ENCODE measurements at regions not wholly inside any gene's neighbourhood (a gene's known extent, or its start where the extent isn't known, plus 50 kb on each side); places are given as distances from the start of the nearest gene placed in this dataset.

DNA sequence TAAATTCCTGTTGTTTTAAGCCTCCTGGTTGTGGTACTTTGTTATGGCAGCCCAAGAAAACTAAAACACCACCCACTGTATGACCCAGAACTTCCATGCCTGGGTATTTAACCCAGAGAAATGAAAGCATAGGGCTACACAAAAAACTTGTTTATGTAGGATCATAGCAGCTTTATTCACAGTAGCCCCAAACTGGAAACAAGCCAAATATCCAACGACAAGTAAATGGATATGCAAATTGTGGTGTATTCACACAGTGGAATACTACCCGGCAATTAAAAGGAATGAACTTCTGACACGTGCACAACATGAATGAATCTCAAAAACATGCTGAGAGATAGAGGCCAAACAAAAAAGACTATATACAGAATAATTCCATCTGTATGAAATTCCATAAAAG lies 62.2 kb upstream of the NAV2 start:
- Histone ChIP-seq H3K4me2 (no peak overlapping the region), H2AFZ (no peak overlapping the region), H3K4me3 (no peak overlapping the region), H3K79me2 (replicated peaks; ENCODE audit: insufficient read depth) (no peaks in the 10 kb centered on the region), H3K27me3 (ENCODE audit: insufficient read depth) (no peaks in the 10 kb centered on the region), H3K9me2 (ENCODE audit: insufficient read depth) (no peaks in the 10 kb centered on the region), H3K36me3 (ENCODE audit: insufficient read depth) (no peaks in the 10 kb centered on the region), H3F3A (replicated peaks; ENCODE audit: low read depth) (no peaks in the 10 kb centered on the region), H3K27ac (ENCODE audit: low read depth) (no peak overlapping the region), H4K20me1 (replicated peaks; ENCODE audit: insufficient read depth) (no peaks in the 10 kb centered on the region), H3K4me1 (ENCODE audit: insufficient read depth) (no peaks in the 10 kb centered on the region)
- Mint-ChIP-seq H3K4me3 (no peak overlapping the region), H3K36me3 (ENCODE audit: low read depth) (no peaks in the 10 kb centered on the region), H3K27ac (no peak overlapping the region), H3K4me1 (no peaks in the 10 kb centered on the region; the same call in 2 of the 3 replicates), H3K27me3 (ENCODE audit: insufficient read depth, low read depth, poor library complexity) (no peaks in the 10 kb centered on the region), H3K9me3 (no peaks in the 10 kb centered on the region)
- ATAC-seq (no peak), DNase-seq (ENCODE audit: low spot score) (no peak)
- TF ChIP-seq NANOG (IDR thresholded peaks at IDR 0.05; ENCODE audit: borderline replicate concordance) (no peak), ZNF114 (CRISPR knock-in tag; IDR thresholded peaks at IDR 0.05) (no peak), JUNB (IDR thresholded peaks at IDR 0.05; ENCODE audit: unreplicated experiment) (no peak), POLR2AphosphoS5 (IDR thresholded peaks at IDR 0.05; ENCODE audit: low read depth) (no peak), EZH2phosphoT487 (IDR thresholded peaks at IDR 0.05; ENCODE audit: unreplicated experiment) (no peak), ZNF331 (CRISPR knock-in tag; IDR thresholded peaks at IDR 0.05; ENCODE audit: low read depth) (no peak), EZH2 (IDR thresholded peaks at IDR 0.05; ENCODE audit: low read depth, unreplicated experiment) (no peak), CREB1 (CRISPR knock-in tag; IDR thresholded peaks at IDR 0.05; ENCODE audit: low read depth) (no peak)
- TF ChIP-seq, protein P1, sequence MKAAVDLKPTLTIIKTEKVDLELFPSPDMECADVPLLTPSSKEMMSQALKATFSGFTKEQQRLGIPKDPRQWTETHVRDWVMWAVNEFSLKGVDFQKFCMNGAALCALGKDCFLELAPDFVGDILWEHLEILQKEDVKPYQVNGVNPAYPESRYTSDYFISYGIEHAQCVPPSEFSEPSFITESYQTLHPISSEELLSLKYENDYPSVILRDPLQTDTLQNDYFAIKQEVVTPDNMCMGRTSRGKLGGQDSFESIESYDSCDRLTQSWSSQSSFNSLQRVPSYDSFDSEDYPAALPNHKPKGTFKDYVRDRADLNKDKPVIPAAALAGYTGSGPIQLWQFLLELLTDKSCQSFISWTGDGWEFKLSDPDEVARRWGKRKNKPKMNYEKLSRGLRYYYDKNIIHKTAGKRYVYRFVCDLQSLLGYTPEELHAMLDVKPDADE (IDR thresholded peaks at IDR 0.05), result no peak
- TF ChIP-seq, protein P2, sequence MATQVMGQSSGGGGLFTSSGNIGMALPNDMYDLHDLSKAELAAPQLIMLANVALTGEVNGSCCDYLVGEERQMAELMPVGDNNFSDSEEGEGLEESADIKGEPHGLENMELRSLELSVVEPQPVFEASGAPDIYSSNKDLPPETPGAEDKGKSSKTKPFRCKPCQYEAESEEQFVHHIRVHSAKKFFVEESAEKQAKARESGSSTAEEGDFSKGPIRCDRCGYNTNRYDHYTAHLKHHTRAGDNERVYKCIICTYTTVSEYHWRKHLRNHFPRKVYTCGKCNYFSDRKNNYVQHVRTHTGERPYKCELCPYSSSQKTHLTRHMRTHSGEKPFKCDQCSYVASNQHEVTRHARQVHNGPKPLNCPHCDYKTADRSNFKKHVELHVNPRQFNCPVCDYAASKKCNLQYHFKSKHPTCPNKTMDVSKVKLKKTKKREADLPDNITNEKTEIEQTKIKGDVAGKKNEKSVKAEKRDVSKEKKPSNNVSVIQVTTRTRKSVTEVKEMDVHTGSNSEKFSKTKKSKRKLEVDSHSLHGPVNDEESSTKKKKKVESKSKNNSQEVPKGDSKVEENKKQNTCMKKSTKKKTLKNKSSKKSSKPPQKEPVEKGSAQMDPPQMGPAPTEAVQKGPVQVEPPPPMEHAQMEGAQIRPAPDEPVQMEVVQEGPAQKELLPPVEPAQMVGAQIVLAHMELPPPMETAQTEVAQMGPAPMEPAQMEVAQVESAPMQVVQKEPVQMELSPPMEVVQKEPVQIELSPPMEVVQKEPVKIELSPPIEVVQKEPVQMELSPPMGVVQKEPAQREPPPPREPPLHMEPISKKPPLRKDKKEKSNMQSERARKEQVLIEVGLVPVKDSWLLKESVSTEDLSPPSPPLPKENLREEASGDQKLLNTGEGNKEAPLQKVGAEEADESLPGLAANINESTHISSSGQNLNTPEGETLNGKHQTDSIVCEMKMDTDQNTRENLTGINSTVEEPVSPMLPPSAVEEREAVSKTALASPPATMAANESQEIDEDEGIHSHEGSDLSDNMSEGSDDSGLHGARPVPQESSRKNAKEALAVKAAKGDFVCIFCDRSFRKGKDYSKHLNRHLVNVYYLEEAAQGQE (IDR thresholded peaks at IDR 0.05; ENCODE audit: unreplicated experiment), result no peak
- TF ChIP-seq, protein P3, sequence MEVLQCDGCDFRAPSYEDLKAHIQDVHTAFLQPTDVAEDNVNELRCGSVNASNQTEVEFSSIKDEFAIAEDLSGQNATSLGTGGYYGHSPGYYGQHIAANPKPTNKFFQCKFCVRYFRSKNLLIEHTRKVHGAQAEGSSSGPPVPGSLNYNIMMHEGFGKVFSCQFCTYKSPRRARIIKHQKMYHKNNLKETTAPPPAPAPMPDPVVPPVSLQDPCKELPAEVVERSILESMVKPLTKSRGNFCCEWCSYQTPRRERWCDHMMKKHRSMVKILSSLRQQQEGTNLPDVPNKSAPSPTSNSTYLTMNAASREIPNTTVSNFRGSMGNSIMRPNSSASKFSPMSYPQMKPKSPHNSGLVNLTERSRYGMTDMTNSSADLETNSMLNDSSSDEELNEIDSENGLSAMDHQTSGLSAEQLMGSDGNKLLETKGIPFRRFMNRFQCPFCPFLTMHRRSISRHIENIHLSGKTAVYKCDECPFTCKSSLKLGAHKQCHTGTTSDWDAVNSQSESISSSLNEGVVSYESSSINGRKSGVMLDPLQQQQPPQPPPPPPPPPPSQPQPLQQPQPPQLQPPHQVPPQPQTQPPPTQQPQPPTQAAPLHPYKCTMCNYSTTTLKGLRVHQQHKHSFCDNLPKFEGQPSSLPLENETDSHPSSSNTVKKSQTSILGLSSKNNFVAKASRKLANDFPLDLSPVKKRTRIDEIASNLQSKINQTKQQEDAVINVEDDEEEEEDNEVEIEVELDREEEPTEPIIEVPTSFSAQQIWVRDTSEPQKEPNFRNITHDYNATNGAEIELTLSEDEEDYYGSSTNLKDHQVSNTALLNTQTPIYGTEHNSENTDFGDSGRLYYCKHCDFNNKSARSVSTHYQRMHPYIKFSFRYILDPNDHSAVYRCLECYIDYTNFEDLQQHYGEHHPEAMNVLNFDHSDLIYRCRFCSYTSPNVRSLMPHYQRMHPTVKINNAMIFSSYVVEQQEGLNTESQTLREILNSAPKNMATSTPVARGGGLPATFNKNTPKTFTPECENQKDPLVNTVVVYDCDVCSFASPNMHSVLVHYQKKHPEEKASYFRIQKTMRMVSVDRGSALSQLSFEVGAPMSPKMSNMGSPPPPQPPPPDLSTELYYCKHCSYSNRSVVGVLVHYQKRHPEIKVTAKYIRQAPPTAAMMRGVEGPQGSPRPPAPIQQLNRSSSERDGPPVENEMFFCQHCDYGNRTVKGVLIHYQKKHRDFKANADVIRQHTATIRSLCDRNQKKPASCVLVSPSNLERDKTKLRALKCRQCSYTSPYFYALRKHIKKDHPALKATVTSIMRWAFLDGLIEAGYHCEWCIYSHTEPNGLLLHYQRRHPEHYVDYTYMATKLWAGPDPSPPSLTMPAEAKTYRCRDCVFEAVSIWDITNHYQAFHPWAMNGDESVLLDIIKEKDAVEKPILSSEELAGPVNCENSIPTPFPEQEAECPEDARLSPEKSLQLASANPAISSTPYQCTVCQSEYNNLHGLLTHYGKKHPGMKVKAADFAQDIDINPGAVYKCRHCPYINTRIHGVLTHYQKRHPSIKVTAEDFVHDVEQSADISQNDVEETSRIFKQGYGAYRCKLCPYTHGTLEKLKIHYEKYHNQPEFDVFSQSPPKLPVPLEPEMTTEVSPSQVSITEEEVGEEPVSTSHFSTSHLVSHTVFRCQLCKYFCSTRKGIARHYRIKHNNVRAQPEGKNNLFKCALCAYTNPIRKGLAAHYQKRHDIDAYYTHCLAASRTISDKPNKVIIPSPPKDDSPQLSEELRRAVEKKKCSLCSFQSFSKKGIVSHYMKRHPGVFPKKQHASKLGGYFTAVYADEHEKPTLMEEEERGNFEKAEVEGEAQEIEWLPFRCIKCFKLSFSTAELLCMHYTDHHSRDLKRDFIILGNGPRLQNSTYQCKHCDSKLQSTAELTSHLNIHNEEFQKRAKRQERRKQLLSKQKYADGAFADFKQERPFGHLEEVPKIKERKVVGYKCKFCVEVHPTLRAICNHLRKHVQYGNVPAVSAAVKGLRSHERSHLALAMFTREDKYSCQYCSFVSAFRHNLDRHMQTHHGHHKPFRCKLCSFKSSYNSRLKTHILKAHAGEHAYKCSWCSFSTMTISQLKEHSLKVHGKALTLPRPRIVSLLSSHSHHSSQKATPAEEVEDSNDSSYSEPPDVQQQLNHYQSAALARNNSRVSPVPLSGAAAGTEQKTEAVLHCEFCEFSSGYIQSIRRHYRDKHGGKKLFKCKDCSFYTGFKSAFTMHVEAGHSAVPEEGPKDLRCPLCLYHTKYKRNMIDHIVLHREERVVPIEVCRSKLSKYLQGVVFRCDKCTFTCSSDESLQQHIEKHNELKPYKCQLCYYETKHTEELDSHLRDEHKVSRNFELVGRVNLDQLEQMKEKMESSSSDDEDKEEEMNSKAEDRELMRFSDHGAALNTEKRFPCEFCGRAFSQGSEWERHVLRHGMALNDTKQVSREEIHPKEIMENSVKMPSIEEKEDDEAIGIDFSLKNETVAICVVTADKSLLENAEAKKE (CRISPR knock-in tag; IDR thresholded peaks at IDR 0.05), result no peak
- TF ChIP-seq, protein P4, sequence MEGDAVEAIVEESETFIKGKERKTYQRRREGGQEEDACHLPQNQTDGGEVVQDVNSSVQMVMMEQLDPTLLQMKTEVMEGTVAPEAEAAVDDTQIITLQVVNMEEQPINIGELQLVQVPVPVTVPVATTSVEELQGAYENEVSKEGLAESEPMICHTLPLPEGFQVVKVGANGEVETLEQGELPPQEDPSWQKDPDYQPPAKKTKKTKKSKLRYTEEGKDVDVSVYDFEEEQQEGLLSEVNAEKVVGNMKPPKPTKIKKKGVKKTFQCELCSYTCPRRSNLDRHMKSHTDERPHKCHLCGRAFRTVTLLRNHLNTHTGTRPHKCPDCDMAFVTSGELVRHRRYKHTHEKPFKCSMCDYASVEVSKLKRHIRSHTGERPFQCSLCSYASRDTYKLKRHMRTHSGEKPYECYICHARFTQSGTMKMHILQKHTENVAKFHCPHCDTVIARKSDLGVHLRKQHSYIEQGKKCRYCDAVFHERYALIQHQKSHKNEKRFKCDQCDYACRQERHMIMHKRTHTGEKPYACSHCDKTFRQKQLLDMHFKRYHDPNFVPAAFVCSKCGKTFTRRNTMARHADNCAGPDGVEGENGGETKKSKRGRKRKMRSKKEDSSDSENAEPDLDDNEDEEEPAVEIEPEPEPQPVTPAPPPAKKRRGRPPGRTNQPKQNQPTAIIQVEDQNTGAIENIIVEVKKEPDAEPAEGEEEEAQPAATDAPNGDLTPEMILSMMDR (conservative IDR thresholded peaks at IDR 0.05; ENCODE audit: low read depth in 2 of 2), result no peak
